ENCODE measurements at regions not wholly inside any gene's neighbourhood (a gene's known extent, or its start where the extent isn't known, plus 50 kb on each side); places are given as distances from the start of the nearest gene placed in this dataset.
A peak's percentile ranks its signal among the peaks of the same experiment; 100 is the strongest.

GRCh38 chr4:114077610-114078009, 98.2 kb upstream of the ARSJ start:
- Histone ChIP-seq H3K4me1 (ENCODE audit: insufficient read depth, low read length, poor library complexity, severe bottlenecking) (peaks cover 5% of the 10 kb centered on the region), H3K9me3 (ENCODE audit: low read depth, low read length, poor library complexity, severe bottlenecking) (peaks cover 10% of the 10 kb centered on the region), H3K4me3 (ENCODE audit: low read depth, low read length, poor library complexity, severe bottlenecking) (no peak overlapping the region), H3K36me3 (ENCODE audit: insufficient read depth, low read length, poor library complexity, severe bottlenecking) (no peaks in the 10 kb centered on the region), H3K27me3 (replicated peaks; ENCODE audit: insufficient read depth, low read depth, low read length, poor library complexity) (no peaks in the 10 kb centered on the region), H3K27ac (ENCODE audit: low read depth, low read length, poor library complexity, severe bottlenecking) (no peak overlapping the region)
- ChIA-PET CTCF (no interaction called here), POLR2A (ENCODE audit: low non-redundant PET) (no interaction called here)
- intact Hi-C loops (cut with micrococcal nuclease; ENCODE audit: unreplicated experiment): loop anchor here (10.0 kb wide), 1 partner anchor 293 kb away; no protein-coding TSS in a partner anchor
- peak; percentile 79 for DNase-seq (ENCODE audit: low spot score)
- BruUV-seq (replicated peaks): no TSS peak
- TF ChIP-seq CTCF (conservative IDR thresholded peaks at IDR 0.05; ENCODE audit: low read depth, low read length) (no peak), EZH2 (IDR thresholded peaks at IDR 0.05; ENCODE audit: borderline replicate concordance, low read depth, low read length, poor library complexity, severe bottlenecking) (no peak)

- no peak for DNase-seq (ENCODE audit: low spot score)
- CTCF ChIA-PET: no interaction called here
- POLR2A ChIA-PET (ENCODE audit: low non-redundant PET): no interaction called here
Observed at GRCh38 chr4:114078636-114079035, 99.2 kb upstream of the ARSJ start.

GRCh38 chr4:114081783-114082182, 102.3 kb upstream of the ARSJ start:
- H3K27ac ChIP-seq (ENCODE audit: low read depth, low read length, poor library complexity, severe bottlenecking): no peak overlapping the region

More at GRCh38 chr4:114078636-114079035, 99.2 kb upstream of the ARSJ start:
- Histone ChIP-seq H3K4me3 (ENCODE audit: low read depth, low read length, poor library complexity, severe bottlenecking) (no peak overlapping the region), H3K4me1 (ENCODE audit: insufficient read depth, low read length, poor library complexity, severe bottlenecking) (peaks cover 5% of the 10 kb centered on the region), H3K27me3 (replicated peaks; ENCODE audit: insufficient read depth, low read depth, low read length, poor library complexity) (no peaks in the 10 kb centered on the region), H3K36me3 (ENCODE audit: insufficient read depth, low read length, poor library complexity, severe bottlenecking) (no peaks in the 10 kb centered on the region), H3K9me3 (ENCODE audit: low read depth, low read length, poor library complexity, severe bottlenecking) (peaks cover 4% of the 10 kb centered on the region), H3K27ac (ENCODE audit: low read depth, low read length, poor library complexity, severe bottlenecking) (no peak overlapping the region)
- TF ChIP-seq CTCF (conservative IDR thresholded peaks at IDR 0.05; ENCODE audit: low read depth, low read length): no peak
- no peak for TF ChIP-seq EZH2 (IDR thresholded peaks at IDR 0.05; ENCODE audit: borderline replicate concordance, low read depth, low read length, poor library complexity, severe bottlenecking)
- intact Hi-C loops (cut with micrococcal nuclease; ENCODE audit: unreplicated experiment): loop anchor here (10.0 kb wide), 1 partner anchor 294 kb away; no protein-coding TSS in a partner anchor
- no TSS peak for BruUV-seq (replicated peaks)

More at GRCh38 chr4:114081783-114082182, 102.3 kb upstream of the ARSJ start:
- no peak for DNase-seq (ENCODE audit: low spot score)
- H3K4me1 ChIP-seq (ENCODE audit: insufficient read depth, low read length, poor library complexity, severe bottlenecking): peaks cover 5% of the 10 kb centered on the region
- TF ChIP-seq CTCF (conservative IDR thresholded peaks at IDR 0.05; ENCODE audit: low read depth, low read length): no peak
- no peak for TF ChIP-seq EZH2 (IDR thresholded peaks at IDR 0.05; ENCODE audit: borderline replicate concordance, low read depth, low read length, poor library complexity, severe bottlenecking)
- BruUV-seq (replicated peaks): no TSS peak
- no peak overlapping the region for H3K4me3 ChIP-seq (ENCODE audit: low read depth, low read length, poor library complexity, severe bottlenecking)
- POLR2A ChIA-PET (ENCODE audit: low non-redundant PET): no interaction called here
- H3K9me3 ChIP-seq (ENCODE audit: low read depth, low read length, poor library complexity, severe bottlenecking): no peaks in the 10 kb centered on the region
- CTCF ChIA-PET: no interaction called here
- H3K36me3 ChIP-seq (ENCODE audit: insufficient read depth, low read length, poor library complexity, severe bottlenecking): no peaks in the 10 kb centered on the region
- H3K27me3 ChIP-seq (replicated peaks; ENCODE audit: insufficient read depth, low read depth, low read length, poor library complexity): no peaks in the 10 kb centered on the region
- intact Hi-C loops (cut with micrococcal nuclease; ENCODE audit: unreplicated experiment): no loop called here
